HG03575 (cell line): ENCODE measurements at regions not wholly inside any gene's neighbourhood (a gene's known extent, or its start where the extent isn't known, plus 50 kb on each side); places are given as distances from the start of the nearest gene placed in this dataset.
"Not testable (repeated sequence)": the region's sequence is repeated elsewhere in the genome, so short reads cannot be mapped to it uniquely, and the experiment has no call there.

Experiments
- ATAC-seq: cut with Tn5 transposase; IDR thresholded peaks from one replicate; pipeline ENCODE4 v1.9.1; 2021; ENCODE audit not compliant: unreplicated experiment, insufficient number of reproducible peaks, low FRiP score; ENCODE audit errors: extremely low read depth

- no peak for ATAC-seq
Observed at GRCh38 chr7:145216866-145217265, 381.0 kb upstream of the TPK1 start.

- ATAC-seq, result no peak
Observed at GRCh38 chr7:145212050-145212449, 376.2 kb upstream of the TPK1 start.

- no peak for ATAC-seq
Observed at GRCh38 chr7:145211211-145211610, 375.4 kb upstream of the TPK1 start.

GRCh38 chr7:145193951-145194350, 358.1 kb upstream of the TPK1 start:
- no peak for ATAC-seq

GRCh38 chr7:145184956-145185355, 349.1 kb upstream of the TPK1 start:
- ATAC-seq, result no peak

GRCh38 chr7:145183069-145183468, 347.2 kb upstream of the TPK1 start:
- ATAC-seq, result no peak

- no peak for ATAC-seq
Observed at GRCh38 chr7:145175366-145175765, 339.5 kb upstream of the TPK1 start.

- no peak for ATAC-seq
Observed at GRCh38 chr7:145169908-145170307, 334.1 kb upstream of the TPK1 start.

GRCh38 chr7:145168879-145169278, 333.0 kb upstream of the TPK1 start:
- no peak for ATAC-seq

GRCh38 chr7:145168427-145168826, 332.6 kb upstream of the TPK1 start:
- ATAC-seq, result no peak

- no peak for ATAC-seq
Observed at GRCh38 chr7:145156834-145157233, 321.0 kb upstream of the TPK1 start.

- no peak for ATAC-seq
Observed at GRCh38 chr7:145152589-145152988, 316.7 kb upstream of the TPK1 start.

- no peak for ATAC-seq
Observed at GRCh38 chr7:145151676-145152075, 315.8 kb upstream of the TPK1 start.

GRCh38 chr7:145147865-145148264, 312.0 kb upstream of the TPK1 start:
- no peak for ATAC-seq

GRCh38 chr7:145143685-145144084, 307.8 kb upstream of the TPK1 start:
- no peak for ATAC-seq

GRCh38 chr7:145134377-145134776, 298.5 kb upstream of the TPK1 start:
- ATAC-seq, result no peak

- ATAC-seq, result no peak
Observed at GRCh38 chr7:145123502-145123901, 287.6 kb upstream of the TPK1 start.

- ATAC-seq, result no peak
Observed at GRCh38 chr7:145106001-145106400, 270.1 kb upstream of the TPK1 start.

- no peak for ATAC-seq
Observed at GRCh38 chr7:145105561-145105960, 269.7 kb upstream of the TPK1 start.

GRCh38 chr7:145104400-145104799, 268.5 kb upstream of the TPK1 start:
- ATAC-seq, result no peak

- not testable (repeated sequence) for ATAC-seq
Observed at GRCh38 chr7:145102199-145102598, 266.3 kb upstream of the TPK1 start.

- no peak for ATAC-seq
Observed at GRCh38 chr7:145092766-145093165, 256.9 kb upstream of the TPK1 start.
